GM21576 (cell line): ENCODE measurements at regions not wholly inside any gene's neighbourhood (a gene's known extent, or its start where the extent isn't known, plus 50 kb on each side); places are given as distances from the start of the nearest gene placed in this dataset.
A peak's percentile ranks its signal among the peaks of the same experiment; 100 is the strongest.

Experiments
- ATAC-seq: cut with Tn5 transposase; IDR thresholded peaks from one replicate; pipeline ENCODE4 v1.9.1; 2021; ENCODE audit warnings: mild to moderate bottlenecking, moderate library complexity; ENCODE audit not compliant: unreplicated experiment

DNA sequence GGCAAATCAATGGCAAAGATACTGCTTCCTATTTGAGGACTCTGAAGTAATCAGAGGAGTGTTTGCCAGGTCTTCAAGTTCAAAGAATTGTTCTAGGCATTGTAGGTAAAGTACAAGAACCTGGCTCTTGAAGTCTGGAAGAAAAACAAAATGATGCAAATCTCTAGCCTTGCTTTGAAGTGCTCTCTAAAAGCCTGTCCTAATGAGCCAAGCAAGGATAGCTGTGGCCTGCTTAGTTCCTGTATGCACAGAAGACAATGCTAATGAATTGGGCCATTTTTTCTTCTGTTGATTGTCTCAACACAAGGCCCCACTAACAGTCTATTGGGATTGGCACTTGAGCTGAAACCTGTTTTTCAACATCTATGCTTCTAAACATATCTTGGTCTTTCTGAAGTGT, 165.0 kb upstream of the POU3F2 start:
- no peak for ATAC-seq

DNA sequence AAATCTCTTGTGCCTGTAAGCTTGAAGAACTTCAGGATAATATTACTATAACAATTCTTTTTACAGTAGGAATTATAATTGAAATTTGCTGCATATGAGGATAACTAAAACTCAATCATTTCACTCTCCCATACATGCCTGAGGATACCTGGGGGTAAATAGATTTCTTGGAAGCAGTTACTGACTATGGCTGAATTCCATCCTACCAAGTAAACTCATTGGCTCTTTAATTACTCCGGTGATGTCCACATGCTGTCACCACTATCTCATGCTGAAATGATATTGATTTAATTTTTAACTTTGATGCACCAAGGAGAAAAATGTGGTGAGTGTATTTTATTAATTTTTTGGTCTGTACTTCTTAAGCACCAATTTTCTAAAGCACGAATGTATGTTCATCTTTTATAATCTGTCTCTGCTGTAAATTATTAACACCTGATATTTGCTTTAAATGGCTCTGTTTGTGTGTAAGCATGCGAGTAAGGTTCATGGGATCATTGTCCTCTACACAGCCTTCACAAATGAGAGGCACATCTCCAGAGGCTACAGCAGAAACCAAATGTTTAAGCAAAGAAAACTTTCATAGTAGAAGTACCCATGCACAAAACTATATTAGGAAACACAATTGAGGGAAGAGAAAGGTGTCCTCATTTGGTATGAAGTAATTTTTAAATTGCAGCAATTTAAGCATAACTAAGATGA, 164.2 kb upstream of the POU3F2 start:
- ATAC-seq = no peak

DNA sequence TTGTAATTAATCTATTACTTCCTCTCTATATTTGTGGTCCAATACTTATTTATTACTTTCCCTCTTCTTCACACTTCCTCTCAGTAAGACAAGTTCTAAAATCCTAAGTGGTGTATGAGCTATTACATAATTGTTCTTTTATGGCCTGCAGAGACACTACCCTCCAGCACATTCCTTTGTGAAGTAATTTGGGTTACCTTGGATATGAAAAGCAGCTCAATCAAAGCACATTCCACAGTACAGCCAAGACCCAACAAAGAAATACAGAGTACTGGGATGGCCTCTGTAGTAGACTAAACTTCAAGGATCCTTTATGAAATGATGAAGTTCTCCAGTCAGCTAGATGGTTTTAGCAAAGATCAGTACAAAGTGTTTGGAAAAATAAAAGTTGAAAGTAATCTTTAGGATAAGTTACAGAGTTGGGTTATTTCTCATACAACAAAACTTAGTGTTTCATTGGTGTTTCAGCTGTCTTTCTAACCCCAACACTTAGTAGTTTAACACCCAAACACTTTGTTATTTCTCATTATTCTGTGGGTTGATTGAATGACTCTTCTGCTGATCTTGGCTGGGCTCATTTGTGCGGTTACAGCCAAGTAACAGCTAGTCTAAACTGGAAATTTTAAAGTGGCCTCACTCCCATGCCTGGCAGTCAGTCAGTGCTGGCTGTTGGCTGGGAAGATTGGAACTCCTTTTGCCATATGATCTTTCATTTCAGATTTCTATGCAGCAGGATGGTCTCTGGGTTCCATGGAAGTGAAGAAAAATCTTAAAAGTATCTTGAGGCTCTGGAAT, 161.5 kb upstream of the POU3F2 start:
- no peak for ATAC-seq

DNA sequence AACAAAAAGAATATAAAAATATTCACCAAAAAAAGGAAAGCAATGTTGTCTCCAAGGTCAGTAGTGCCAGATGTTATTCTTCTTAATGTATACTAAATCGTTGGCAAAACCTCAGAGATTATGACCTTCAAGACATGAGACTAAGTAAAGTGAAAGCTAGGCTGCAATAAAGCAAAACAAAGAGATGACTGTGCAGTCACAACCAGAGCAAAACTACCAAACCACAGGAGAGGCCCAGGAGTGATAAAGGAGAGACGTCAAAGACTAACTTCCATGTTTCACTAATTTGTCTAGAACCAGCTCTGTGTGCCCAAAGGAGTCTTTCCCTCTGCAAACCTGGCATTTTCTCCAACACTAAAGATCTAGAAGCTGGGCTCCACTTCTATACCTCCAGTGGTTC, 155.9 kb upstream of the POU3F2 start:
- no peak for ATAC-seq

DNA sequence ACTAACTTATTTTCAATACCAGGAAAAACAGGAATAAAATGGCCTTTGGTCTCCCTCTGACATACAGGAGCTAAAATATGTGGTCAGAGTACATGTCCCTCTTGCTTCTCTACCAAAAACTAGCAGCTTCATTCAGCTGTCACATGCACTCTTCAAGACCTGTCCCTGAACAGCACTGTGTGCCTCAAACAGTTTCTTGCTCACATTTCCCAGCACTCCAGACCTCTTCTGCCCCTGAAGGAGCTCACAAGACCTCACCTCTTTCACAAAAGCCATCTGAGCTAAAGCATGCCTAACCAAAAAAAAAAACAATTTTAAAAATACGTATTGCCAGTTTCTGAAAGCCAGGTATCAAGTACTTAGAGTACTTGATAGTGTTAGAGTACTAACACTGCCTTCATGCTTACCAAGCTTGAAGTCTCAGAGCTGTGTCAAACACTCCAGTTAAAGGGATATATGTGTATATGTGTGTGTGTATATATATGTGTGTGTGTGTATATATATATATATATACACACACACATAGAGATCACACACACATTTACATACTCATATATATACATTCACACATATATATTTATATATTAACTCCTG, 148.3 kb upstream of the POU3F2 start:
- ATAC-seq = no peak

DNA sequence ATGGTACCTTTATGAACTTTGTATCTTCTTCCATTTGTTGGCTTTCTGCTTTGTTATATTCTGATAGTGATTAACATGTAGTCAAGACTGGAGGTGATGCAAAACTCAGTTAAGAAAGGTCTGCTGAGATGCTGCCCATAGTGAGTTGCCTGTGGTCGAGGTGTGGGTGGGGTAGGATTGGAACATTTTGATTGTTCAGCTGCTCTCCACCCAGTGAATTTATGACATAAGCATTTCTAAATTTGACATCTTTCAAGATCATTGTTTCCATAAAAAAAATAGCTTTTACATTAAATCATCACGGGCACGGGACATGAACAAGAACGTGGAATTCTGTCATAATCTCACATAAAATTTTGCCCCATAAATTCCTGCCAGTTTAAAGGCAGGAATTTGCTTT, 146.6 kb upstream of the POU3F2 start:
- no peak for ATAC-seq

DNA sequence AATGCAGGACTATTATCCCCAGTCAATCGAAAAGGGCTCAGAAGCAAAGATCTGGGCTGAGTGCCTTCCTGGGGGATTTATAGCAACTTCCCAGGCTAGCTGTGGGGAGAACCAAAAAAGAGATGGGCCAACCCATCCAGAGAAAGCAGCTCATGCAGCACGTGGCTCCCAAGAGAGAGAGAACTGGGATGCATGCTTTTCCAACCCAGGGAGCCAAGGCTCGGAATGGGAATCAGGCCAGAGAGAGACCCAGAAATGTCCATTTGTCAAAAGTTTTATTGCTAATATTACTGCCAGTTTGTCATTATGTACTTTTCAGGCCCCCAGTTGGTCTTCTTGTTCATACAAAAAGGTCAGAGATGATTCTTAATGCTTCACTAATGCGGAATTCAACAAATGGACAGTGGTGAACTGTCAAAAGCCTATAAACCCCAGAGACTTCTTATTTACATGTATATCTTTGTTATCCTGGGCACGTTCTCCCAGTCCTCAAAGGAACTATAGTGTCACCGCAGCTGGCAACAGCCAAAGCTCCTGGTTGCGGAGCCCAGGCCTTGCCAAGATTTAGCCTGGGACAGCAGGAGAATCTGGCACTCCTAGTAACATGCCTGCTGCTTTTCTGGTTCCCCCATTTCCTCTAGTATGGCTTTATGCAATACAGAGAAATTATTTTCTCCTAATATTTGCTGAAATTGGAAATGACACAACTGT, 139.1 kb upstream of the POU3F2 start:
- no peak for ATAC-seq

DNA sequence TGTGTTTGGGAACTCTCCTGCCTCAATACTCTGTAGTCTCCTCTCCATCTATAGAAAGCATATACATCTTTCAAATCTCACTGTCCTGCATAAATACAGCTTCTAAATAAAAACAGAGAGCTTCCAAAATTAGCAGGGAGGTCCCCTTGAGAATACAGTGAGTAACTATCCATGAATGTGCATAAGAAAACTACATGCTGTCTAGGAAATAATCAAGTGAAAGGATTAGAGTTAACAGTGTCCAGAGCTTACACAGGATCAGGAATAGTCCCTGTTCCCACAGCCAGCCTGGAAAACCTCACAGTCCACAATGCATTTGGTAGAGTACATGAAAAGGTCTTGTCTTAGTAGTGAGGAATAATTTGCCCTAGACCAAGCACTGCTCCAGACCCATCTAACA, 123.0 kb upstream of the POU3F2 start:
- ATAC-seq = no peak

DNA sequence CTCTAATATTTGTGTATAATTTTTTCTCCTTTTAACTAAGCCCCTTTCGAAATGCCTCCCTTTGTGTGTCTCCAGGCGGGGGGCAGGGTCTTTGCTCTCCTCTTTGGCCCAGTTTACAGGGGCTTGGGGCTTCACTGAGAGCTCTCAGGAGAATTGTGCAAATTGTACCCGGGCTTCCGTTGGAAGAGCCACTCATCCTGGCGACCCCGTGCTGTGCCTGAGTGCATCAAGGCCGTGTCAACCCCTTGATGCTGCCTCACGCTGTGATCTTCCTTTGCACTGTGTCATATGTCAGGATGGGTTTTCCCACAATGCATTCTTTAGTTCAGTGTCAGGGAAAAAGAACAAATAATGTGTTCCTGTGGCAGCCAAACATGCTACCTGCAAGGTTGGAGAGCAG, 118.0 kb upstream of the POU3F2 start:
- no peak for ATAC-seq

DNA sequence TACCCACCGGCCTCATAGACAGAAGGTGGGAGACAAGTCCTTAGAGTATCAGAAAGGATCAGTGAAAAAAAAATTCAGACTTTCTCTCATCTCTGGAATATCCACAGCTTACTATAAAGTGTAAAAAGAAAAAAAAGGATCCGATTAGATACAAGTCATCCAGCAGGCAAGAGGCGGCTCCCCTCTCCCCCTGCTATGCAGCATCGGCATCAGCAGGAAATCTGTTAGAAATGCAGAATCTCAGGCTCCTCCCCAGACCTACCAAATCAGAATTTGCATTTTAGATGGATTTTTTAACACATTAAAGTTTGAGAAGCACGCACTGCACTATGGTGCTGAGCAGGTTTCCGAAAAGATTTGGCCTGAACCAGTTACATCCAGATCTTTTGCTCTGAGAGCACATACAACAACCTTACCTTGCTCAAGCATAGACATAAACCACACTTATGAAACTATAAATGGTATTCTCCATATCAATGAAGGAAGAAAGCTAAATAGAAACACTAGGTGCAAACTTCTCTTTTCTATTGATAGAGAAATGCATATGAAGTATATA, 117.0 kb upstream of the POU3F2 start:
- ATAC-seq = no peak

DNA sequence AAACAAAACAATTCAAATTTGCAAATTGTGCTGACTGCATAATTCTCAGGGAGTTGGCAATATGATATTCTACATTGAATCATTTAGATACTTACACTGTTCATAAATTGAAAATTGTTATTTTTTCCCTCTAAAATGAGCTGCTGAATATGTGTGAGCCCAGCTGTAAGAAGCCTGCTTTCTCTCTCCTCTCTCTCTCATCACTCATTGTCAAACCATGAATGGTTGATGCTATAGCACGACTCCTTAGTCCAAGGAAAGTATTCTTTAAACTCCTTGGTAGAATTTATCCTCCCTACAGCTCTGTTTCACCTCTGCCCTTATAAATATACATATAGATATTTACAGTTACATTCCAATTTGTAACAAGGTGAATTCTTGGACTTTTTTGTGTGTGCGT, 116.4 kb upstream of the POU3F2 start:
- ATAC-seq = no peak

DNA sequence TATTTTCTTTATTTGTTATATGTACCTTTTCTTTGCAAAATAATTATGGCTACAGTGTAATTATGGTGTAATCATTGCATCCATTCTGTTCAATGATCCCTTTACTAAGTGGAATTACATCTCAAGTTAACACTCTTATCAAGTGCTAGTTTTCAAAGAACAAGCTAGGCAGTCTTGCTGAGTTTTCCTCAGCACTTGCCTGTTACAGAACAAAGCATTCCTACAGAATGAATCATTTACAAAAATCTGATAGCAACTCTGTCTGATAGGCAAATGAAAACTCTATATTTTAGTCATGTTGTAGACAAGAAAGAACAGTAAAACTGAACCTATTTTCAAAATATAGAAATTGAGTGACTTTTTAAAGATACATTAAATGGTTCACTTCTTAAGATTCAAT, 109.8 kb upstream of the POU3F2 start:
- ATAC-seq = no peak

DNA sequence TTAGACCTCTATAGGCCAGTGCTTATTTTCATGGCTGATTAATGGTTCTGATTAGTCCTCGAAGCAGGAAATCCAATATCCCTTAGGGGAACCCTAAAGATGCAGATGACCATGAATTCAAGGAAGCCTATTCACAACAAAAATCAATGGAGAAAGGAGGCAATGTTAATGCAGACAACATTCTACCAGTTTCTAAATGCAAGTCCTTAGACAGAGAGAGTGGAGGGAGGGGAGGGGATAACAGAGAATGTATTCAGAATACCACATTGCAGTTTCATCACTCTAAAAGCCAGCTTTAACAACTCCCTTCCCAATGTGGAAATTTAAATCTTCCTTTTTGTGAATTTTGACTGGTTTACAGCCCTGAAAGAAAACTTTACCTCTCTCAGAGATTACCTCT, 87.1 kb upstream of the POU3F2 start:
- no peak for ATAC-seq

DNA sequence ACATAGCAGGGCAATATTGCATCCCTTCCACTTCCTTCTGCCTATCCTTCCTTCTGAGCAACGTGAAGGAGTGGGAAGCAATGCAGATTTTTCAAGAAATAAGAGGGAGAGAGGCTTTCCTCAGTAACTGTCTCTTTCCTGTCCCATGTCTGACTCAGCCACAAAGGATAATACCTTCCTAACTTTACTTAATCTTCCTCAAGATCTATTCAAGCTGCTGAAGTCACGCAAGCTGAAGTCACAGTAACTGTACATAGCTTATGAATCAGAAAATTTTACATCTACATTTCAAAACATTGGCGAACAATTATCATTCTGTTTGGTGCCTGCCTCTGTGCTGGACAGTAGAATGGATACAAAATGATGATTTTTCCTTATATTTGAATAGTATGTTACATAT, 86.4 kb upstream of the POU3F2 start:
- ATAC-seq = no peak

DNA sequence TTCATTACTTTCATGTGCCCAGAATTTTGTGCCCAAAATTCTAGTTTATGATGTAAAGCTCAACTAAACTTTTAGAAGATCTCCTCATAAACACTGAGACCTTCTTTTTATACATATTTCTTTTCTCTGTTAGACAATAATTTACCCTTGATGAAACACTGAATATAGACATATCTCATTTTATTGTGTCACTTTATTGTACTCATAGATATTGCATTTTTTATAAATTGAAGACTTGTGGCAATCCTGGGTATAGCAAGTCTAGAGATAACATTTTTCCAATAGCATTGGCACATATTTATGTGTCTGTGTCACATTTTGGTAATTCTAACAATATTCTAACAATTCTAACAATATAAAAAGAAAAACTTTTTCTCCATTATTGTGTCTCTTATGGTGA, 74.9 kb upstream of the POU3F2 start:
- ATAC-seq = no peak

DNA sequence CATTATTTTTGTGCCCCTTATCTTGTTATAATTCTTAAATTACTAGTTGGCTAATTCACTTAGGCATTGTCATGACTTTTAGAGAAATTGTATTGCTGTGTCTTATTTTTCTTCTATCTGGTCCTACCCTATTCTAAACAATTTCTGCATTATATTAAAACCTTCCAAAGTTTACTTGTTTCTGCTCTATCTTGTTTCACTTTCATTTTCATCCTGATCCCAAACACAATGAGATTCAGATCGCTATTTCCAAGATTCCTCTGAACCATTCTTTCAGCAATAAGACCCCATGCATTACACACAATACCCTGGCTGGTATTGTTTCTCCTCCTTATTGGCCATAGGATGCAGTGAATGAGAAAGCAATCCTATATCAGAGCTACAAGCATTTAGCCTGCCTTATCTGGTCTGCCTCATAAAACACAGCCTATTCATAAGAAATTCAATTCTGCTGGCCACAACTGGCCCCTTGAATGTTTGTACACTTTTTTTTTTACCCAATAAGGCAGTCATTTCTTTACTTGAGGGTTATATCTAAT, 69.9 kb upstream of the POU3F2 start:
- no peak for ATAC-seq

DNA sequence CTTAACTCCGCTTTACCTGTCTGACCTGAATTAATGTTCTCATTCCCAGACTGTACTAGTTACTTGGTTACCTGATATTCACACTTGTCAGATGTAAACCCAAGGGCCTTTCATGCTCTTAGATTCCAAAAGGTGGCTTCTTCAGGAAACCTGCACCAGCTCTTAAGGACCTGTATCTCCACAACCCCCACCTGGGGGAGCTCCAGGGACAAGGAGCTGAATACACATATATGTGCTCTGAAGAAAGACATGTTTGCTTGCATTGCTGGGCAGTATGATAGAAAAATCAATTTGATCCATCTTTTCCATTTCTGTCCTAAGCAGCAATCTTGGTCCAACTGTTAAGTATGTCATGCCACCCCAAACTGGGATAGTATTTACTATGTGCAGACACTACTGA, 64.8 kb upstream of the POU3F2 start:
- ATAC-seq = no peak

DNA sequence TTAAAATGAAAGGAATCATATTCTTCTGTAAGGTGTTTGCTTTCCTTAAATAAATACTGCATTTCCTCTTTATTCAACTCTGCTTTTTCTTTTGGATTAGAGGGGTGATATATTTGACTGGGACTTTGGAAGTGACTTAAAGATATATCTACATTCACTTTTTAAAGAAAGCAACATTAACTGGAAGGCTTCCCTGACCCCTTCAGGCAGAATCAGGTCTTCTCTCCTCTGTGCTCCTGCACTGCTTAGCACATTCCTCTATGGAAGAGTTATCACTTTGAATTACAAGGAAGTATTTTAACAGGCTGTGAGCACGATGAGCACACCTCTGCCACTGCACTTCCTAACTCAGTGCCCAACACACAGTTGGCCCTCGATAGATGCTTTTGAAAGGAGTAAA, 59.2 kb upstream of the POU3F2 start:
- no peak for ATAC-seq

DNA sequence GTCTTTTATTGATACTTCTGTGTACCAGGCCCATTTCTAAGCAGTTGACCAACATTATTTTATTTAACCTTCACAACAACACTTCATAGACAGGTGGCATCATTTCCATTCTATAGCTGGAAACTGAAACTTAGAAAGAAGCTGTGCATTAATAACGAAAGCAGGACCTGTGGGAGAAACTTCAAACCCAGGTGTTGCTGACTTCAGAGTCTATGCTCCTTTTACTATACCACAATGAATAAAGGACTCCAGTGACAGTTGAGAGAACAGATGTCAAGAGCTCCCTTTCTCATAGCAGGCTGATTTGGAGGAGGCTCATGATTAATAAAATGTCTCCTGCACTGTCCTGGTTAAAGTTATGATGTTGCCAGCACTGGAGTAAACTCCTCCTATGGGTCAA, 56.6 kb upstream of the POU3F2 start:
- ATAC-seq = peak; percentile 100

DNA sequence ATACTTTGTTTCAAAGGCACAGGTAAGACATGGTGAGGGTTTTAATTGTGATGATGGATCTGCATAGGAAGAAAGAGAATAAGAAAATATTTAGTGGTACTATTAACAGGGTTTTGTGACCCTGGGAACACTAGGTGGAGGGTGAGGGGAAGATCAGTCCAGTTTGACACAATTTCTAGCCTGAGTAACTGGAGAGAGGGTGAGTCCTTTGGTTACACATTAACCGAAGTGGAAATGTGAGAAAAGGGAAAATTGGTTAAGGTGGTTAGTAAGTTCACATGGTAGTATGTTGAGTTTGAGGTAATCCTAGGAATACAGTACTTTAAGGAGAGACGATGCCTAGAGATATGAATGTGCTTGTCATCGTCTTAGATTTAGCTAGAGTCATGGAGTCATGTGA, 54.8 kb upstream of the POU3F2 start:
- no peak for ATAC-seq

DNA sequence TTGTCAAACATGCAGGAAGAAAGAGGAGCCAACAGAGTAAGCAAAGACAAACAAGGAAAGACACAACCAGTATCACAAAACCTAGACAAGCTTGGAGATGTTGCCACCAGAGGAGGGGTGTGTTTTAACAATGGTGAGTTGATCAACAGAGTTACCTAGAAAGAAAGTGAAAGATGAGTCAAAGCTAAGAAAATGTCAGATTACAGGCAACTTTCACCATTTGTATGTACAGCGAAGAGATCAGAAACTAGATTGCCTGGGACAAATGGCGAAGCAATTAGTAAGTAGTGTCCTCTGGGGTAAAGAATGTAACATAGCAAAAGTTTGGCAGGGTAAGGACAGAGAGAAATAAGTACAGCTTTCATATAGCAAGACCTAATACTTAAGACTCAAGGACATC, 51.6 kb upstream of the POU3F2 start:
- no peak for ATAC-seq
